HFFc6 (cell line): ENCODE measurements at regions not wholly inside any gene's neighbourhood (a gene's known extent, or its start where the extent isn't known, plus 50 kb on each side); places are given as distances from the start of the nearest gene placed in this dataset.

Experiments used
- DNase-seq: peaks from one replicate; pipeline ENCODE4 v3.0.0-alpha.2; 2018
- H3K27ac Mint-ChIP-seq: 2 replicates; pipeline ENCODE4 v1.8.0; 2020; ENCODE audit warnings: mild to moderate bottlenecking, mixed read lengths
- H3K27me3 Mint-ChIP-seq: 2 replicates; pipeline ENCODE4 v1.8.0; 2021; ENCODE audit warnings: mild to moderate bottlenecking, moderate library complexity, mixed read lengths; ENCODE audit not compliant: insufficient read depth
- H3K36me3 Mint-ChIP-seq: 2 replicates; pipeline ENCODE4 v1.8.0; 2021; ENCODE audit warnings: low read depth, mixed read lengths
- H3K4me1 Mint-ChIP-seq: 2 replicates; pipeline ENCODE4 v1.8.0; 2020; ENCODE audit warnings: low read depth, mixed read lengths
- H3K4me3 Mint-ChIP-seq: 2 replicates; pipeline ENCODE4 v1.8.0; 2020; ENCODE audit warnings: mild to moderate bottlenecking, moderate library complexity, mixed read lengths
- H3K9me3 Mint-ChIP-seq: 2 replicates; pipeline ENCODE4 v1.8.0; 2020; ENCODE audit warnings: mild to moderate bottlenecking, mixed read lengths
- TF ChIP-seq, protein P1 (sequence below): fragments of 200-600 bp; sonication (generic); IDR thresholded peaks from 2 replicates; pipeline ENCODE4 v1.5.0; 2021; ENCODE audit warnings: antibody characterized with exemption, mild to moderate bottlenecking

DNA sequence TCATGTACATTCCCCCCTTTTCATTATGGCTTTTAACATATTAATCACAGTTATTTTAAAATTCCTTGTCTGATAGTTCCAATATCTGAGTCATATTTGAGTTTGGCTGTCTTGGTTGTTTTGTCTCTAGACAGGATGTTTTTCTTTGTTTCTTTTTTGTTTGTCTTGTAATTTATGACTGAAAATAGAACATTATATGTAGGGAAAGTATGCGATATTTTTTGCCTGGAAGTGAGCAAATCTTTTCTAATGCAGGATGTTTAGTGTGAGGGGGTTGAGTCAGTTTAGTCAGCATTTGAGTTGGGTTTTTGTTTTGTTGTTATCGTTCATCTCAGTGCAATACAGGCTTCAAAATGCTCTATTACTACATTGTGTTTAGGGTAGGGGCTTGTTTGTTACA is 239.7 kb downstream of the SNAPC1 start:
- Mint-ChIP-seq H3K9me3 (no peaks in the 10 kb centered on the region), H3K36me3 (peaks cover 11% of the 10 kb centered on the region), H3K27me3 (no peaks in the 10 kb centered on the region), H3K4me3 (peak overlapping the region; percentile 37), H3K4me1 (peaks cover 55% of the 10 kb centered on the region), H3K27ac (peak overlapping the region; percentile 56)
- TF ChIP-seq, protein P1, sequence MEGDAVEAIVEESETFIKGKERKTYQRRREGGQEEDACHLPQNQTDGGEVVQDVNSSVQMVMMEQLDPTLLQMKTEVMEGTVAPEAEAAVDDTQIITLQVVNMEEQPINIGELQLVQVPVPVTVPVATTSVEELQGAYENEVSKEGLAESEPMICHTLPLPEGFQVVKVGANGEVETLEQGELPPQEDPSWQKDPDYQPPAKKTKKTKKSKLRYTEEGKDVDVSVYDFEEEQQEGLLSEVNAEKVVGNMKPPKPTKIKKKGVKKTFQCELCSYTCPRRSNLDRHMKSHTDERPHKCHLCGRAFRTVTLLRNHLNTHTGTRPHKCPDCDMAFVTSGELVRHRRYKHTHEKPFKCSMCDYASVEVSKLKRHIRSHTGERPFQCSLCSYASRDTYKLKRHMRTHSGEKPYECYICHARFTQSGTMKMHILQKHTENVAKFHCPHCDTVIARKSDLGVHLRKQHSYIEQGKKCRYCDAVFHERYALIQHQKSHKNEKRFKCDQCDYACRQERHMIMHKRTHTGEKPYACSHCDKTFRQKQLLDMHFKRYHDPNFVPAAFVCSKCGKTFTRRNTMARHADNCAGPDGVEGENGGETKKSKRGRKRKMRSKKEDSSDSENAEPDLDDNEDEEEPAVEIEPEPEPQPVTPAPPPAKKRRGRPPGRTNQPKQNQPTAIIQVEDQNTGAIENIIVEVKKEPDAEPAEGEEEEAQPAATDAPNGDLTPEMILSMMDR = no peak
- no peak for DNase-seq

DNA sequence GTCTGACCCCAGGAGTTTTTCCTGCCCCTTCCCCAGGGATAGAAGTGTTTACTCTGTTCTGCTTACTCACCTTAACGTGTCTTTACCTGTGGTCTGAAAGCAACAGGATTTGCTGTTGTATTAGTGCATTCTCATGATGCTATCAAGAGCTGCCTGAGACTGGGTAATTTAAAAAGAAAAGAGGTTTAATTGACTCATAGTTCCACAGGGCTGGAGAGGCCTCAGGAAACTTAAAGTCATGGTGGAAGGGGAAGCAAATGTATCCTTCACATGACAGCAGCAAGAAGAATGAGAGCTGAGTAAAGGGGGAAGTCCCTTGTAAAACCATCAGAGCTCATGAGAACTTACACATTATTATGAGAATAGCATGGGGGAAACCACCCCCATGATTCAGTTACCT is 240.4 kb downstream of the SNAPC1 start:
- TF ChIP-seq, protein P1 = no peak; the same call in 1 of the 2 replicates
- no peaks in the 10 kb centered on the region for H3K27me3 Mint-ChIP-seq
- peak; percentile 8 for DNase-seq
- peak overlapping the region; percentile 56 for H3K27ac Mint-ChIP-seq
- no peaks in the 10 kb centered on the region for H3K9me3 Mint-ChIP-seq
- peaks cover 48% of the 10 kb centered on the region for H3K4me1 Mint-ChIP-seq
- no peak overlapping the region; the same call in 1 of the 2 replicates for H3K4me3 Mint-ChIP-seq
- peaks cover 11% of the 10 kb centered on the region for H3K36me3 Mint-ChIP-seq

DNA sequence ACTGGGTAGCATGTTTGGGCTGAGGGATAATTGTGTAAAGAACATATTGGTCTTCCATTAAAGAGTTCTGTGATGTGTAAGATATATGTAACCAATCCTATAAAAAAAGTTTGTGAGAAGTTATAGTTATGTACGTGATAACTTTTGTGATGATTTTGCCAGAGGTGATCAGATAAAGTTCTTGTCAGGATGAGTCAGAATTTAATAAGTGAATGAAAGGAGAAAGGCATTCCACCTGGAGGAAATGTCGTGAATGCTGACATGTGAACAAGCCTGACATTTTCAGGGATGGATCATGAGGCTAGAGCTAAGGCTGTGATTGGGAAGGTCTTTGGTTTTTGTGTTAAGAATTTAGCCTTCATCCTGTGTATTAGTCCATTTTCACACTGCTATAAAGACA is 241.5 kb downstream of the SNAPC1 start:
- Mint-ChIP-seq H3K27me3 (no peaks in the 10 kb centered on the region), H3K27ac (no peak overlapping the region), H3K4me3 (no peak overlapping the region), H3K4me1 (peaks cover 42% of the 10 kb centered on the region), H3K9me3 (no peaks in the 10 kb centered on the region), H3K36me3 (peaks cover 11% of the 10 kb centered on the region)
- DNase-seq = no peak
- TF ChIP-seq, protein P1 = no peak

DNA sequence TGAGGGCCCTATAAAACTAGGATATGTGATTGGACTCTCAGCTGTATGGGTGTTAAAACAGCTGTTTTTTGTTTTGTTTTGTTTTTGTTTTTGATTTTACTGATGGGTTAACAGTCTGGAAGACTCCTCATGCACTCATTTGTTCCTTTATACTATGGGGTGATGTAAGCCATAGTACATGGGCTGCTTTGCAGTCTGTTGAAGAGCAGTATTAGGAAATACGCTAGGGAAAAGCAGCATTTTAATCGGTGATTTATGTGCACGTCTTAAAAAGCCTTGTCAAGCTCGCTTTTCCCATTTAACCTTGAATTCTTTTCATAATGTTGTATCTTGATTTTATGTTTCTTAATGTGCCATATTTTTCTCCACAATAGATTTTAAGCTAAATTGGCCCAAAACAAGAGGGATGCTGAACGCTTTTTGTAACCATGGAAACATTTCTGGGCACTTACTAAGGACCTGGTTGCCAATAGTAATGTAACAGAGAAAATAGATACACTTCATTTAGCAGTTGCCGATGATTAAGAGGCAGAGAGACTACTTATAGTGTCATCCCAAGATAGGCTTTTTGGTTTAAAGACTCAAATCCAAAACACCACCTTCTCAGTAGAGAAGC is 244.0 kb downstream of the SNAPC1 start:
- no peaks in the 10 kb centered on the region for H3K27me3 Mint-ChIP-seq
- peak overlapping the region; percentile 22; the same call in 1 of the 2 replicates for H3K27ac Mint-ChIP-seq
- H3K4me1 Mint-ChIP-seq = peaks cover 54% of the 10 kb centered on the region
- H3K9me3 Mint-ChIP-seq = no peaks in the 10 kb centered on the region
- no peak overlapping the region for H3K4me3 Mint-ChIP-seq
- peak; percentile 26 for DNase-seq
- peaks cover 11% of the 10 kb centered on the region for H3K36me3 Mint-ChIP-seq
- TF ChIP-seq, protein P1 = no peak

DNA sequence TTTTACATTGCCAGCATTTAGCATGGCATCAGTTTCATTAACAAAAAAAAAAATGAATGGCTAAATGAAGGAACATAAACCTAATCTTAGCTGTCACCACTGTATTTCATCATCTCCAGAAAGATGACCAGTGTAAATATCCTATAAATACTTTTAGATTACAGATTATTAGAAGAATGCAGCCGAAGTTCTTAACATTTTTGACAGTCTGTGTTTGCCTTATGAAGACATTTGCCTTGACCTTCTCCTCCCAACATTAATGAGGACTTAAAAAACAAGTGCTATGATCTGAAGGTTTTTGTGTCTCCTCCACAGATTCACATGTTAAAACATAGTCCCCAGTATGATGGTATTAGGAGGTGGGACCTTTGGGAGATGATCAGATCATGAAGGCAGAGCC is 253.0 kb downstream of the SNAPC1 start:
- Mint-ChIP-seq H3K9me3 (no peaks in the 10 kb centered on the region), H3K27ac (peak overlapping the region; percentile 21; the same call in 1 of the 2 replicates), H3K36me3 (peaks cover 4% of the 10 kb centered on the region; the same call in 1 of the 2 replicates), H3K4me1 (peaks cover 39% of the 10 kb centered on the region), H3K4me3 (peak overlapping the region; percentile 2; the same call in 1 of the 2 replicates), H3K27me3 (no peaks in the 10 kb centered on the region; the same call in 1 of the 2 replicates)
- TF ChIP-seq, protein P1 = no peak
- DNase-seq = no peak
